ENCODE measurements at regions not wholly inside any gene's neighbourhood (a gene's known extent, or its start where the extent isn't known, plus 50 kb on each side); places are given as distances from the start of the nearest gene placed in this dataset.

- TF ChIP-seq CTCF (IDR thresholded peaks at IDR 0.05), result no peak
- TF ChIP-seq POLR2A (IDR thresholded peaks at IDR 0.05), result no peak
Observed at GRCh38 chr4:180189666-180190065, 2053.5 kb upstream of the TENM3 start.
